ENCODE measurements at regions not wholly inside any gene's neighbourhood (a gene's known extent, or its start where the extent isn't known, plus 50 kb on each side); places are given as distances from the start of the nearest gene placed in this dataset.

GRCh38 chr6:139760128-139760527, 385.7 kb upstream of the CITED2 start:
- no peak overlapping the region for H3K4ac ChIP-seq (ENCODE audit: low read depth, low read length)
- H2AK5ac ChIP-seq (ENCODE audit: low read length): no peak overlapping the region
- H3K9ac ChIP-seq (ENCODE audit: low read length): no peak overlapping the region
- no peak overlapping the region for H2BK5ac ChIP-seq (ENCODE audit: low read length)
- no peak for DNase-seq
- H2BK15ac ChIP-seq (replicated peaks; ENCODE audit: low read depth): no peak overlapping the region
- H3K79me2 ChIP-seq (ENCODE audit: control insufficient read depth, insufficient read depth, low read length): no peaks in the 10 kb centered on the region
- H3K36me3 ChIP-seq (ENCODE audit: control insufficient read depth, insufficient read depth, low read length): no peaks in the 10 kb centered on the region
- no peak overlapping the region for H3K18ac ChIP-seq (ENCODE audit: low read length)
- H3K4me3 ChIP-seq (ENCODE audit: low read length): no peak overlapping the region
- H3K4me1 ChIP-seq (ENCODE audit: control insufficient read depth, low read depth, low read length): no peaks in the 10 kb centered on the region
- H3K56ac ChIP-seq (ENCODE audit: low read length): no peak overlapping the region
- H3K27ac ChIP-seq (ENCODE audit: low read depth, low read length): no peak overlapping the region
- H3K79me1 ChIP-seq (ENCODE audit: low read length): no peaks in the 10 kb centered on the region
- H4K8ac ChIP-seq (ENCODE audit: low read depth, low read length): no peak overlapping the region
- H3K23ac ChIP-seq (ENCODE audit: low read length): no peak overlapping the region
- H3K27me3 ChIP-seq (ENCODE audit: insufficient read depth, low read length, poor library complexity): no peaks in the 10 kb centered on the region
- no peak overlapping the region for H4K5ac ChIP-seq (ENCODE audit: low read length)
- no peak overlapping the region for H3K4me2 ChIP-seq (ENCODE audit: low read length)
- no CpG with 5 or more reads among the region's 3 CpGs for WGBS (ENCODE audit: extremely low coverage, insufficient coverage, low lambda C conversion rate)
- H2BK120ac ChIP-seq (ENCODE audit: low read depth, low read length): no peak overlapping the region

GRCh38 chr6:139759086-139759485, 384.6 kb upstream of the CITED2 start:
- Histone ChIP-seq H3K36me3 (ENCODE audit: control insufficient read depth, insufficient read depth, low read length) (no peaks in the 10 kb centered on the region), H3K4ac (ENCODE audit: low read depth, low read length) (no peak overlapping the region), H4K8ac (ENCODE audit: low read depth, low read length) (no peak overlapping the region), H3K27ac (ENCODE audit: low read depth, low read length) (no peak overlapping the region), H3K79me2 (ENCODE audit: control insufficient read depth, insufficient read depth, low read length) (no peaks in the 10 kb centered on the region), H2BK5ac (ENCODE audit: low read length) (no peak overlapping the region), H3K4me1 (ENCODE audit: control insufficient read depth, low read depth, low read length) (no peaks in the 10 kb centered on the region), H2BK120ac (ENCODE audit: low read depth, low read length) (no peak overlapping the region), H3K56ac (ENCODE audit: low read length) (no peak overlapping the region), H4K5ac (ENCODE audit: low read length) (no peak overlapping the region), H3K4me3 (ENCODE audit: low read length) (no peak overlapping the region), H3K79me1 (ENCODE audit: low read length) (no peaks in the 10 kb centered on the region), H3K4me2 (ENCODE audit: low read length) (no peak overlapping the region), H2AK5ac (ENCODE audit: low read length) (no peak overlapping the region), H2BK15ac (replicated peaks; ENCODE audit: low read depth) (no peak overlapping the region), H3K23ac (ENCODE audit: low read length) (no peak overlapping the region), H3K27me3 (ENCODE audit: insufficient read depth, low read length, poor library complexity) (no peaks in the 10 kb centered on the region), H3K18ac (ENCODE audit: low read length) (no peak overlapping the region), H3K9ac (ENCODE audit: low read length) (no peak overlapping the region)
- no CpG with 5 or more reads among the region's 2 CpGs for WGBS (ENCODE audit: extremely low coverage, insufficient coverage, low lambda C conversion rate)
- no peak for DNase-seq

- H4K5ac ChIP-seq (ENCODE audit: low read length): no peak overlapping the region
- H3K56ac ChIP-seq (ENCODE audit: low read length): no peak overlapping the region
- no peak overlapping the region for H3K4me2 ChIP-seq (ENCODE audit: low read length)
- H2BK5ac ChIP-seq (ENCODE audit: low read length): no peak overlapping the region
- no peak overlapping the region for H2BK15ac ChIP-seq (replicated peaks; ENCODE audit: low read depth)
- H2AK5ac ChIP-seq (ENCODE audit: low read length): no peak overlapping the region
- H3K9ac ChIP-seq (ENCODE audit: low read length): no peak overlapping the region
- peaks cover 2% of the 10 kb centered on the region for H3K4me1 ChIP-seq (ENCODE audit: control insufficient read depth, low read depth, low read length)
- H3K23ac ChIP-seq (ENCODE audit: low read length): no peak overlapping the region
- H2BK120ac ChIP-seq (ENCODE audit: low read depth, low read length): no peak overlapping the region
- no peaks in the 10 kb centered on the region for H3K27me3 ChIP-seq (ENCODE audit: insufficient read depth, low read length, poor library complexity)
- H3K27ac ChIP-seq (ENCODE audit: low read depth, low read length): no peak overlapping the region
- H3K79me2 ChIP-seq (ENCODE audit: control insufficient read depth, insufficient read depth, low read length): no peaks in the 10 kb centered on the region
- no peaks in the 10 kb centered on the region for H3K79me1 ChIP-seq (ENCODE audit: low read length)
- H3K18ac ChIP-seq (ENCODE audit: low read length): no peak overlapping the region
- H4K8ac ChIP-seq (ENCODE audit: low read depth, low read length): no peak overlapping the region
- H3K4ac ChIP-seq (ENCODE audit: low read depth, low read length): no peak overlapping the region
- H3K4me3 ChIP-seq (ENCODE audit: low read length): no peak overlapping the region
- H3K36me3 ChIP-seq (ENCODE audit: control insufficient read depth, insufficient read depth, low read length): no peaks in the 10 kb centered on the region
- no CpG with 5 or more reads among the region's 3 CpGs for WGBS (ENCODE audit: extremely low coverage, insufficient coverage, low lambda C conversion rate)
- no peak for DNase-seq
These were observed 383.8 kb upstream of the CITED2 start for GRCh38 chr6:139758209-139758611.

- no peaks in the 10 kb centered on the region for H3K36me3 ChIP-seq (ENCODE audit: control insufficient read depth, insufficient read depth, low read length)
- peaks cover 2% of the 10 kb centered on the region for H3K4me1 ChIP-seq (ENCODE audit: control insufficient read depth, low read depth, low read length)
- no peak for DNase-seq
- H2BK120ac ChIP-seq (ENCODE audit: low read depth, low read length): no peak overlapping the region
- no peak overlapping the region for H2BK15ac ChIP-seq (replicated peaks; ENCODE audit: low read depth)
- no peak overlapping the region for H3K18ac ChIP-seq (ENCODE audit: low read length)
- no peak overlapping the region for H2BK5ac ChIP-seq (ENCODE audit: low read length)
- no peak overlapping the region for H3K27ac ChIP-seq (ENCODE audit: low read depth, low read length)
- WGBS (ENCODE audit: extremely low coverage, insufficient coverage, low lambda C conversion rate): no CpG with 5 or more reads among the region's 1 CpG
- H3K27me3 ChIP-seq (ENCODE audit: insufficient read depth, low read length, poor library complexity): no peaks in the 10 kb centered on the region
- H3K4me2 ChIP-seq (ENCODE audit: low read length): no peak overlapping the region
- H3K79me2 ChIP-seq (ENCODE audit: control insufficient read depth, insufficient read depth, low read length): no peaks in the 10 kb centered on the region
- no peak overlapping the region for H3K9ac ChIP-seq (ENCODE audit: low read length)
- no peak overlapping the region for H3K56ac ChIP-seq (ENCODE audit: low read length)
- H2AK5ac ChIP-seq (ENCODE audit: low read length): no peak overlapping the region
- H4K8ac ChIP-seq (ENCODE audit: low read depth, low read length): no peak overlapping the region
- no peak overlapping the region for H3K4me3 ChIP-seq (ENCODE audit: low read length)
- no peaks in the 10 kb centered on the region for H3K79me1 ChIP-seq (ENCODE audit: low read length)
- no peak overlapping the region for H3K23ac ChIP-seq (ENCODE audit: low read length)
- no peak overlapping the region for H4K5ac ChIP-seq (ENCODE audit: low read length)
- no peak overlapping the region for H3K4ac ChIP-seq (ENCODE audit: low read depth, low read length)
These were observed 383.3 kb upstream of the CITED2 start for GRCh38 chr6:139757784-139758183.

GRCh38 chr6:139756381-139756780, 381.9 kb upstream of the CITED2 start:
- no peak overlapping the region for H3K9ac ChIP-seq (ENCODE audit: low read length)
- H3K4me1 ChIP-seq (ENCODE audit: control insufficient read depth, low read depth, low read length): peaks cover 2% of the 10 kb centered on the region
- H3K27ac ChIP-seq (ENCODE audit: low read depth, low read length): no peak overlapping the region
- H2BK5ac ChIP-seq (ENCODE audit: low read length): no peak overlapping the region
- no peaks in the 10 kb centered on the region for H3K27me3 ChIP-seq (ENCODE audit: insufficient read depth, low read length, poor library complexity)
- H2AK5ac ChIP-seq (ENCODE audit: low read length): no peak overlapping the region
- H2BK120ac ChIP-seq (ENCODE audit: low read depth, low read length): no peak overlapping the region
- H3K4ac ChIP-seq (ENCODE audit: low read depth, low read length): no peak overlapping the region
- H4K5ac ChIP-seq (ENCODE audit: low read length): no peak overlapping the region
- H3K36me3 ChIP-seq (ENCODE audit: control insufficient read depth, insufficient read depth, low read length): no peaks in the 10 kb centered on the region
- H3K4me2 ChIP-seq (ENCODE audit: low read length): no peak overlapping the region
- no peak overlapping the region for H3K56ac ChIP-seq (ENCODE audit: low read length)
- no peak overlapping the region for H2BK15ac ChIP-seq (replicated peaks; ENCODE audit: low read depth)
- H3K18ac ChIP-seq (ENCODE audit: low read length): no peak overlapping the region
- no peak overlapping the region for H3K4me3 ChIP-seq (ENCODE audit: low read length)
- H3K79me2 ChIP-seq (ENCODE audit: control insufficient read depth, insufficient read depth, low read length): no peaks in the 10 kb centered on the region
- no peak for DNase-seq
- no peaks in the 10 kb centered on the region for H3K79me1 ChIP-seq (ENCODE audit: low read length)
- WGBS (ENCODE audit: extremely low coverage, insufficient coverage, low lambda C conversion rate): no CpG with 5 or more reads among the region's 1 CpG
- no peak overlapping the region for H3K23ac ChIP-seq (ENCODE audit: low read length)
- H4K8ac ChIP-seq (ENCODE audit: low read depth, low read length): no peak overlapping the region

- H3K4ac ChIP-seq (ENCODE audit: low read depth, low read length): peak overlapping the region; percentile 70
- no CpG with 5 or more reads among the region's 6 CpGs for WGBS (ENCODE audit: extremely low coverage, insufficient coverage, low lambda C conversion rate)
- H3K27me3 ChIP-seq (ENCODE audit: insufficient read depth, low read length, poor library complexity): no peaks in the 10 kb centered on the region
- H3K79me1 ChIP-seq (ENCODE audit: low read length): no peaks in the 10 kb centered on the region
- H4K8ac ChIP-seq (ENCODE audit: low read depth, low read length): no peak overlapping the region
- no peak overlapping the region for H2AK5ac ChIP-seq (ENCODE audit: low read length)
- H3K23ac ChIP-seq (ENCODE audit: low read length): no peak overlapping the region
- H3K4me3 ChIP-seq (ENCODE audit: low read length): no peak overlapping the region
- no peak overlapping the region for H3K4me2 ChIP-seq (ENCODE audit: low read length)
- no peak overlapping the region for H3K9ac ChIP-seq (ENCODE audit: low read length)
- no peak overlapping the region for H3K27ac ChIP-seq (ENCODE audit: low read depth, low read length)
- H3K36me3 ChIP-seq (ENCODE audit: control insufficient read depth, insufficient read depth, low read length): no peaks in the 10 kb centered on the region
- H2BK120ac ChIP-seq (ENCODE audit: low read depth, low read length): peak overlapping the region; percentile 82
- peaks cover 2% of the 10 kb centered on the region for H3K4me1 ChIP-seq (ENCODE audit: control insufficient read depth, low read depth, low read length)
- H3K18ac ChIP-seq (ENCODE audit: low read length): peak overlapping the region; percentile 84
- H3K56ac ChIP-seq (ENCODE audit: low read length): no peak overlapping the region
- no peak overlapping the region for H4K5ac ChIP-seq (ENCODE audit: low read length)
- H3K79me2 ChIP-seq (ENCODE audit: control insufficient read depth, insufficient read depth, low read length): no peaks in the 10 kb centered on the region
- no peak for DNase-seq
- H2BK15ac ChIP-seq (replicated peaks; ENCODE audit: low read depth): peak overlapping the region; percentile 85
- no peak overlapping the region for H2BK5ac ChIP-seq (ENCODE audit: low read length)
These were observed 380.7 kb upstream of the CITED2 start for GRCh38 chr6:139754898-139755775.

All from mesendoderm (in vitro differentiated cells).